ENCODE measurements at regions not wholly inside any gene's neighbourhood (a gene's known extent, or its start where the extent isn't known, plus 50 kb on each side); places are given as distances from the start of the nearest gene placed in this dataset.
"Not testable (repeated sequence)": the region's sequence is repeated elsewhere in the genome, so short reads cannot be mapped to it uniquely, and the experiment has no call there.

DNA sequence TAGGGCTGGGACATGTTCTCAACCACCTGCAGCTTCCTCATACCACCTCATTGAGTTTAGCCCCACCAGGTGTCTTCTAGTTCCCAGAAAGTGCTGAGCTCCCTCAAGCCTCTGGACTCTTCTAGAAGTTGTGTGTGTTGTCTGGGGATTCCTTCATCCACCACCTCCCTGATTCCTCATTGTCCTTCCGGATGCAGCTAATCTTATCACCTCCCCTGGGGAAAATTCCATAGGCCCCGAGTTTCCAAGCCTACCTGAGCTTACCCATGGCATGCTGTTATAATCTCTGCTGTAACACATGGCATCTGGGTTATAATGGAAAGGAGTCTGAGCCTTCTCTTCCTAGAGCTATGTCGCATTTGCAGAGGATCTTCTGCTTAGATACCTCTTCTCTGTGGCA, 243.5 kb upstream of the SDK2 start:
- DNase-seq (ENCODE audit: low read depth in 2 of 2, low spot score in 1 of 2): no peak

- DNase-seq (ENCODE audit: low read depth in 2 of 2, low spot score in 1 of 2): no peak
Measured at GRCh38 chr17:73888862-73889261, 244.6 kb upstream of the SDK2 start.

DNA sequence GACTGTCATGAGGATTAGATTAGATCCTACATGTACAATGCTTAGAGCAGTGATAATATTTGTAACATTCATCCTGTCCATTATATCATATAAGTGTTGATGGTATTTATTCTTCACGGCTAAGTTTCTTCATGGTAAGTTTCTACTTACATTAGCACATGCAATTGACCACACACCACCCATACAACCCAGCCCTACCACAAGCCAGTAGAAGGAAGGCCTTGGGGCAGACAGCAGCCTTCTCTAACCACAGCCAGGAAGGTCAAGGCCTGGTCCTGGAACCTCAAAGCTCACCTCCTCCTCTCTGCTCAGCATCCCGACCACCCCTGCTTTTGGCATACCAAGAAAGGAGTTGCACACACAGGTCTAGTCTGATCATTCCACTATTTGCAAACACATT, 245.2 kb upstream of the SDK2 start:
- DNase-seq (ENCODE audit: low read depth in 2 of 2, low spot score in 1 of 2): no peak

GRCh38 chr17:73890831-73891405, 246.7 kb upstream of the SDK2 start:
- no peak for DNase-seq (ENCODE audit: low read depth in 2 of 2, low spot score in 1 of 2)

DNA sequence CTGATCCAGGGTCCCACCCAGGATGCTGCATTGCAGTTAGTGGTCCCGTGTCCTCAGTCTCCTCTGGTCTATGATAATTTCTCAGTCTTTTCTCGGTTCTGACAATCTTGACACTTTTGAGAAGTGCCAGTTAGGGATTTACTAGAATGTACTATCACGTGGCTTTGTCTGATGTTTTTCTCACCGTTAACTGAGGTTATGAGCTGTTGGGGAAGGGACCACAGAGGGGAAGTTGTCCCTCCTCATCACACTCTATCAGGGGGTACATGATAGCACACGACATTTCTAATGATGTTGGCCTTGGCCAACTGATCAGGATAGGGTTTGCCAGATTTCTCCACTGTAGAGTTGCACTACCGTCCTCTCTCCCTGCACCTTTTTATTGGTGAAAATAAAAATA, 250.9 kb upstream of the SDK2 start:
- no peak for DNase-seq (ENCODE audit: low read depth in 2 of 2, low spot score in 1 of 2)

DNA sequence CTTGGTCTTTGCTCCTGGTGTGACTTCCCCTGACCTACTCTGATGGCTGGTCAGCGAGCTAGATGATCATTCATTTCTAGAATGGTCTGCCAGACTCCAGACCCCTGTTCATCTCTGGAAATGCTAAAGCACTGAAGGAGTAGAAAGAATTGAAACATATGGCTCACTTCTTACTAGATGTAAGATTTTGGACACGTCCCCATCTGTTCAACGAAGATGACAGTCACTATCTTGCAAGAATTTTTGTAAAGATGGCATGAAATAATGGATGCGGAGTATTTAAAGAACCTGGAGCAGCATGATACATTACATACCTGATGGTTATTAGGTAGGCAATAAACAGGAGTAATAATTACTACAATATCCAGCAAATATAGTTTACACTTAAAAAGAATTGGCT, 252.7 kb upstream of the SDK2 start:
- DNase-seq (ENCODE audit: low read depth in 2 of 2, low spot score in 1 of 2): no peak

- no peak for DNase-seq (ENCODE audit: low read depth in 2 of 2, low spot score in 1 of 2)
Measured at GRCh38 chr17:73899839-73900238, 255.6 kb upstream of the SDK2 start.

- no peak for DNase-seq (ENCODE audit: low read depth in 2 of 2, low spot score in 1 of 2)
Measured at GRCh38 chr17:73900516-73900915, 256.3 kb upstream of the SDK2 start.

DNA sequence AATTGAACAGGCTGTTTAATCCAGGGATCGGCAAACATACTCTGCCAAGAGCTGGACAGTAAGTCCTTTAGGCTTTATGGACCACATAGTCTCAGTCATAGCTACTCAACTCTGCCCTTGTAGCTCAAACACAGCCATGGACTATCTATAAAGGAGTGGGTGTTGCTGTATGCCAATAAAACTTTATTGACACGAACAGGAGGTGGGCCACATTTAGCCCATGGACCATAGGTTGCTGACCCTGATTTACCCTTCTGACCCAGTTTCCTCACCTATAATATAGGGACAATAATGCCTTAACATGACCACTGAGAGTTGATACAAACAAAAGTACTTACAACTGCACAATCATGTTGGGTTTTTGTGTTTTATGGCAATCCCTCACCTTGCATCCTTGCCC, 257.0 kb upstream of the SDK2 start:
- no peak for DNase-seq (ENCODE audit: low read depth in 2 of 2, low spot score in 1 of 2)

- DNase-seq (ENCODE audit: low read depth in 2 of 2, low spot score in 1 of 2): no peak
Measured at GRCh38 chr17:73901661-73902415, 257.6 kb upstream of the SDK2 start.

DNA sequence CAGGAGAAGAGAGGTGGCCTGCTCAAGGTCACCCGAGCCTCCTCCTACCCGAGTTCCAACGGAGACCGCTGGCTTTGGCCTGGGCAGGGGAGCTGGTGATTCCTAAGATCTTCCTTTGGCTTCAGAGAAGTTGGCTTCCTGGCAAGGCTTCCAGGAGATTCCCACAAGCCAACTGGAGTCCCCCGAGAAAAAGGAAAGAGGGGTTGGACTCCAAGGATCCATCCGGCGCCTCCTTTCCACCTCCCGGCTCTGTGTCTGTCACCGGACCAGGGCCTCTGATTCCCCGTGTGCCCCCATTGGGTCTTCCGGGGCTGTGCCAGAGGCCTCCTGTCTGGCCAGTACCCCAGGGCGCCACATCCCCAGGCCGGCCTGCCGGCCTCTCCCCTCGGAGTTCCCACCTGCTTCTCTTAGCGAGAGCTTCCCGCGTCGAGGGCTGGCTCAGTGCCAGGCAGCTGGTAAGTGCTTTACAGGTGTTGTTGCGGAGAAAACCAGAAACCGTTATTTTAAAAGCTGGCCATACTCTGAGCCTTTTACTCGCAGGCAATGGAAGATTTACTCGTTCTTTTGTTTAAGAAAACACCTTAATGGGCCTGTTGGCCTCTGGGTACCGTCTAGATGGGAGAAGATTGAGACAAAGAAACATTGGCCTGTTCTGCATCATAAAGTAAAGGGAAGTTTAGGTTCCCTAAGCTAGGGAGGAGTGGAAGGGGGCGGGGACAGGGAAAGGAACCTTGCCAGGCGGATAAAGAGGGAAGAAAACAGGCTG, 258.4 kb upstream of the SDK2 start:
- DNase-seq (ENCODE audit: low read depth in 2 of 2, low spot score in 1 of 2): no peak

GRCh38 chr17:73906896-73907870, 262.9 kb upstream of the SDK2 start:
- DNase-seq (ENCODE audit: low read depth in 2 of 2, low spot score in 1 of 2): no peak

DNA sequence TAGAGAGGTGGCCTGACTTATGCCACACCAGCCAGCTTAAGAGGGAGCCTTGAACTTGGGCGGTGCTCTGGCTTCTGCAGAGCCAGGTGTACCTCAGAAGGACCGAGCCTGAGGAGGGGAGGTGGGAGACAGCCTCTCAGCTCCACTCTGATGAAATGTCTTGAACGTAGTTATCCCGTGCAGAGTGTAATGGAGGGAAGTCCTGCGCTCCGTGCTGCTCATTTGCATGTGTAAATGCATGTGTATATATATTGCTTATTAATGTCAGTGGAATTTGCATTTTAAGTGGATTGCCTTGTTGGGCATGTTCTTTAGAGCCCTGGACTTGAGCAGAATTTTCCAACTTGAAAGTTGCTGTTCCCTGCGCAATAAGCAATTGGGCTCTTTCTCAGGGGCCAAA, 264.9 kb upstream of the SDK2 start:
- DNase-seq (ENCODE audit: low read depth in 2 of 2, low spot score in 1 of 2): no peak

DNA sequence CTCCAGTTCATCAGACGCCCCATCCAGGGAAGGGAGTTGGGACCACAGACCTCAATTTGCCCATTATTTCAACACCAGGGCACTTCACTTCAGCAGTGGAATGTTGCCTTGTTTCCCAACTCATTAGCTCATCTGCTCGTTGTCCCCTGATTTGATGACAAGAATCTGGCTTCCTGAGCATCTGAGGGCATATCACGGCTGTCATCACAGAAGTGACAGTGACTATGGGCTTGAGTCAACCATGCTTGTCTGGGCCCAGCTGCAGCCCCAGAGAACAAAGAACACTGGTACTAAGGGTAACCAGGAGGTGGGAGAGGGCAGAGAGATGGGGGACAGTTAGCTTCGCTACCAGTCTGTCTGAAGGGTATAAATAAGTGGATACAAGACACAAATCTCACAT, 266.0 kb upstream of the SDK2 start:
- no peak for DNase-seq (ENCODE audit: low read depth in 2 of 2, low spot score in 1 of 2)

- DNase-seq (ENCODE audit: low read depth in 2 of 2, low spot score in 1 of 2): no peak
Measured at GRCh38 chr17:73910821-73911515, 266.7 kb upstream of the SDK2 start.

DNA sequence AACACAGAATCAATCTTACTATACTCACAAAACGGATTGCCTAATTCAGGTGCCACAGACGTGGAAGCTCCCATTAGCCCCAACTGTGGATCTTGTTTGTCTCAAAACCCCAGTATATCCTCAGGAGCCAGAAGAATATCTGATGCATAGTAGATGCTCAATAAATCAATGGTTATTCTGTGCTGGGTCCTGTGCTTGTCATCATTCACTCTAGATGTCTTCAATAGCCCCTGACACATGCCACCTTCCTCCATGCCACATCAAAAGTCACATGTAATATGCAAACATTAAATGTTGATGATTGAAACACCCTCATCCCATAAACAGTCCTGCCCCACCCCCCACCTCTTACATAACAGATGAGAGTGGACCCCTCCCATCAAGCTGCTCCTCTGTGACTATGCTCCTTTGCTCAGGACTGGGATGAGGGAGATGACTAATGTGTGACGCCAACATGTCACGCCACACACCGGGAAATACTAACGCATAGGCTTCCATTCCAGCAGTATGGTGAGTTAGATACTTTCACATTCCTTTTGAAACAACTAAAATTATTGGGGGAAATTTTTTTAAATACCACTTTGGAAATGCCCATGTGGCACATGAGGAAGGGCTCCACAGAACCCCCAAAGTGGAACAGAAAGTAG, 267.6 kb upstream of the SDK2 start:
- DNase-seq (ENCODE audit: low read depth in 2 of 2, low spot score in 1 of 2): no peak

GRCh38 chr17:73912373-73912746, 268.1 kb upstream of the SDK2 start:
- no peak for DNase-seq (ENCODE audit: low read depth in 2 of 2, low spot score in 1 of 2)

- DNase-seq (ENCODE audit: low read depth in 2 of 2, low spot score in 1 of 2): no peak
Measured at GRCh38 chr17:73914536-73915274, 270.5 kb upstream of the SDK2 start.

DNA sequence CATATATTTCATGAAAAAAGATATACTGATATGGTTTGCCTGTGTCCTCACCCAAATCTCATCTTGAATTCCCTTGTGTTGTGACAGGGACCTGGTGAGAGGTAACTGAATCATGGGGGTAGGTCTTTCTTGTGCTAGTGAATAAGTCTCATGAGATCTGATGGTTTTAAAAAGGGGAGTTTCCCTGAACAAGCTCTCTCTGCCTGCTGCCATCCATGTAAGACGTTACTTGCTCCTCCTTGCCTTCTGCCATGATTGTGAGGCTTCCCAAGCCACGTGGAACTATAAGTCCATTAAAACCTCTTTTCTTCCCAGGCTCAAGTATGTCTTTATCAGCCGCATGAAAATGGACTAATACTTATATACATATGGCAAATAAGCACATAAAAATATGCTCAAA, 274.8 kb upstream of the SDK2 start:
- not testable (repeated sequence) for DNase-seq (ENCODE audit: low read depth in 2 of 2, low spot score in 1 of 2)

Measured in stimulated activated CD8-positive, alpha-beta memory T cell treated with anti-CD3 and anti-CD28 coated beads, Interleukin-4, amount 100 ng/mL, for 1 hour (primary cell).